ENCODE measurements at regions not wholly inside any gene's neighbourhood (a gene's known extent, or its start where the extent isn't known, plus 50 kb on each side); places are given as distances from the start of the nearest gene placed in this dataset.

GRCh38 chr15:98582900-98583554 is 65.3 kb upstream of the IGF1R start:
- DNase-seq (ENCODE audit: extremely low read depth in 1 of 2, low read depth in 1 of 2): no peak

- no peak for DNase-seq (ENCODE audit: extremely low read depth in 1 of 2, low read depth in 1 of 2)
Measured at GRCh38 chr15:98583771-98584430, 64.4 kb upstream of the IGF1R start.

- DNase-seq (ENCODE audit: extremely low read depth in 1 of 2, low read depth in 1 of 2): no peak
Measured at GRCh38 chr15:98586066-98586465, 62.3 kb upstream of the IGF1R start.

GRCh38 chr15:98592136-98592535 is 56.2 kb upstream of the IGF1R start:
- no peak for DNase-seq (ENCODE audit: extremely low read depth in 1 of 2, low read depth in 1 of 2)

- DNase-seq (ENCODE audit: extremely low read depth in 1 of 2, low read depth in 1 of 2): no peak
Measured at GRCh38 chr15:98596131-98596530, 52.2 kb upstream of the IGF1R start.

GRCh38 chr15:98596885-98597392 is 51.4 kb upstream of the IGF1R start:
- DNase-seq (ENCODE audit: extremely low read depth in 1 of 2, low read depth in 1 of 2): no peak

- no peak for DNase-seq (ENCODE audit: extremely low read depth in 1 of 2, low read depth in 1 of 2)
Measured at GRCh38 chr15:98597666-98598065, 50.7 kb upstream of the IGF1R start.

Data from stimulated activated CD8-positive, alpha-beta memory T cell treated with anti-CD3 and anti-CD28 coated beads, Interleukin-7, amount 100 ng/mL, for 48 hours (primary cell).